ENCODE measurements at regions not wholly inside any gene's neighbourhood (a gene's known extent, or its start where the extent isn't known, plus 50 kb on each side); places are given as distances from the start of the nearest gene placed in this dataset.
"Not testable (repeated sequence)": the region's sequence is repeated elsewhere in the genome, so short reads cannot be mapped to it uniquely, and the experiment has no call there.

GRCh38 chr18:73365018-73365417, 497.2 kb upstream of the NETO1 start:
- intact Hi-C loops (cut with DNase I; ENCODE audit: low total_unique reads) = no loop called here
- no peak for DNase-seq (ENCODE audit: low spot score in 2 of 2)
- TF ChIP-seq POLR2A (IDR thresholded peaks at IDR 0.05) (no peak), CTCF (IDR thresholded peaks at IDR 0.05) (no peak)
- 74% methylated on average over 4 of the region's 4 CpGs for WGBS, 2 donors
- no peak overlapping the region for H3K4me3 ChIP-seq (ENCODE audit: low read depth, poor library complexity, severe bottlenecking)

GRCh38 chr18:73355121-73355520, 487.3 kb upstream of the NETO1 start:
- TF ChIP-seq POLR2A (IDR thresholded peaks at IDR 0.05) (no peak), CTCF (IDR thresholded peaks at IDR 0.05) (no peak)
- no peak overlapping the region for H3K4me3 ChIP-seq (ENCODE audit: low read depth, poor library complexity, severe bottlenecking)
- WGBS, 2 donors = 72 to 79% methylated on average over 1 of the region's 1 CpG
- intact Hi-C loops (cut with DNase I; ENCODE audit: low total_unique reads) = no loop called here
- no peak for DNase-seq (ENCODE audit: low spot score in 2 of 2)

- intact Hi-C loops (cut with DNase I; ENCODE audit: low total_unique reads) = no loop called here
- TF ChIP-seq POLR2A (IDR thresholded peaks at IDR 0.05) (no peak), CTCF (IDR thresholded peaks at IDR 0.05) (no peak)
- DNase-seq (ENCODE audit: low spot score in 2 of 2) = no peak
- WGBS, 2 donors = 17% methylated on average over 1 of the region's 1 CpG; no CpG with 5 or more reads in 1 of the 2 donors
- H3K4me3 ChIP-seq (ENCODE audit: low read depth, poor library complexity, severe bottlenecking) = no peak overlapping the region
Observed at GRCh38 chr18:73352546-73352945, 484.8 kb upstream of the NETO1 start.

GRCh38 chr18:73340135-73340977, 472.6 kb upstream of the NETO1 start:
- TF ChIP-seq CTCF (IDR thresholded peaks at IDR 0.05) (no peak), POLR2A (IDR thresholded peaks at IDR 0.05) (no peak)
- WGBS, 2 donors = 65% methylated on average over 8 of the region's 8 CpGs
- no peak overlapping the region for H3K4me3 ChIP-seq (ENCODE audit: low read depth, poor library complexity, severe bottlenecking)
- no peak for DNase-seq (ENCODE audit: low spot score in 2 of 2)
- intact Hi-C loops (cut with DNase I; ENCODE audit: low total_unique reads) = no loop called here

GRCh38 chr18:73331212-73331772, 463.5 kb upstream of the NETO1 start:
- DNase-seq (ENCODE audit: low spot score in 2 of 2) = no peak
- 70 to 74% methylated on average over 4 of the region's 4 CpGs for WGBS, 2 donors
- H3K4me3 ChIP-seq (ENCODE audit: low read depth, poor library complexity, severe bottlenecking) = no peak overlapping the region
- TF ChIP-seq CTCF (IDR thresholded peaks at IDR 0.05) = no peak
- TF ChIP-seq POLR2A (IDR thresholded peaks at IDR 0.05) = no peak
- intact Hi-C loops (cut with DNase I; ENCODE audit: low total_unique reads) = no loop called here

- 74 to 89% methylated on average over 6 of the region's 6 CpGs for WGBS, 2 donors
- DNase-seq (ENCODE audit: low spot score in 2 of 2); H3K4me3 ChIP-seq (ENCODE audit: low read depth, poor library complexity, severe bottlenecking); intact Hi-C loops (cut with DNase I; ENCODE audit: low total_unique reads): not testable (repeated sequence)
Observed at GRCh38 chr18:73330106-73330505, 462.3 kb upstream of the NETO1 start.

- intact Hi-C loops (cut with DNase I; ENCODE audit: low total_unique reads); H3K4me3 ChIP-seq (ENCODE audit: low read depth, poor library complexity, severe bottlenecking); DNase-seq (ENCODE audit: low spot score in 2 of 2): not testable (repeated sequence)
- 73 to 84% methylated on average over 5 of the region's 5 CpGs for WGBS, 2 donors
Observed at GRCh38 chr18:73324187-73324831, 456.5 kb upstream of the NETO1 start.
